ENCODE measurements at regions not wholly inside any gene's neighbourhood (a gene's known extent, or its start where the extent isn't known, plus 50 kb on each side); places are given as distances from the start of the nearest gene placed in this dataset.

- no peak overlapping the region for H3K4me3 ChIP-seq (ENCODE audit: control insufficient read depth in 2 of 3, extremely low read depth in 1 of 3, insufficient read depth in 2 of 3, low read depth in 1 of 3, low read length in 3 of 3)
- peak in 1 of 3 experiments; percentile 7 for TF ChIP-seq CTCF (optimal IDR thresholded peaks at IDR 0.05 in 1 of 3, IDR thresholded peaks at IDR 0.05 in 1 of 3, conservative IDR thresholded peaks at IDR 0.05 in 1 of 3; ENCODE audit: extremely low read depth in 1 of 3, insufficient read depth in 2 of 3, low read length in 3 of 3)
- TF ChIP-seq EZH2 (IDR thresholded peaks at IDR 0.05; ENCODE audit: low read length) = no peak
- no peaks in the 10 kb centered on the region for H4K20me1 ChIP-seq (ENCODE audit: control insufficient read depth, extremely low read depth, insufficient read depth, low read length)
- no peak overlapping the region for H3K4me2 ChIP-seq (ENCODE audit: control insufficient read depth, extremely low read depth, insufficient read depth, low read depth, low read length)
- no peak overlapping the region for H3K9ac ChIP-seq (ENCODE audit: control insufficient read depth, extremely low read depth, insufficient read depth, low read length)
- H3K27me3 ChIP-seq (ENCODE audit: control insufficient read depth, extremely low read depth, insufficient read depth, low read length) = no peaks in the 10 kb centered on the region
- DNase-seq (ENCODE audit: low read depth, low spot score) (no peak), FAIRE-seq (no peak)
- H3K27ac ChIP-seq (ENCODE audit: control insufficient read depth, insufficient read depth, low read length) = no peak overlapping the region
- H3K36me3 ChIP-seq (ENCODE audit: control insufficient read depth in 2 of 2, extremely low read depth in 1 of 2, insufficient read depth in 2 of 2, low read length in 2 of 2) = no peaks in the 10 kb centered on the region
- no peaks in the 10 kb centered on the region for H3K4me1 ChIP-seq (ENCODE audit: control insufficient read depth, extremely low read depth, insufficient read depth, low read length)
- H3K9me3 ChIP-seq (ENCODE audit: control insufficient read depth, low read depth, low read length) = no peaks in the 10 kb centered on the region
- no peaks in the 10 kb centered on the region for H3K79me2 ChIP-seq (ENCODE audit: control insufficient read depth, insufficient read depth, low read length)
- dilution Hi-C loops (cut with MboI; ENCODE audit: extremely low pct_ligation_motif_present, low sequenced_read_pairs) = no loop called here
- no peaks in the 10 kb centered on the region for H3K9me1 ChIP-seq (ENCODE audit: control insufficient read depth, extremely low read depth, insufficient read depth, low read length)
- no peak overlapping the region for H2AFZ ChIP-seq (ENCODE audit: control insufficient read depth, low read length)
Observed at GRCh38 chr3:33954956-33955355, 156.5 kb downstream of the PDCD6IP start.

GRCh38 chr3:33956206-33956605 lies 157.8 kb downstream of the PDCD6IP start:
- H3K4me2 ChIP-seq (ENCODE audit: control insufficient read depth, extremely low read depth, insufficient read depth, low read depth, low read length) = no peak overlapping the region
- FAIRE-seq (no peak), DNase-seq (ENCODE audit: low read depth, low spot score) (no peak)
- H3K4me1 ChIP-seq (ENCODE audit: control insufficient read depth, extremely low read depth, insufficient read depth, low read length) = no peaks in the 10 kb centered on the region
- no peaks in the 10 kb centered on the region for H3K9me3 ChIP-seq (ENCODE audit: control insufficient read depth, low read depth, low read length)
- no peaks in the 10 kb centered on the region for H4K20me1 ChIP-seq (ENCODE audit: control insufficient read depth, extremely low read depth, insufficient read depth, low read length)
- dilution Hi-C loops (cut with MboI; ENCODE audit: extremely low pct_ligation_motif_present, low sequenced_read_pairs) = no loop called here
- H3K9me1 ChIP-seq (ENCODE audit: control insufficient read depth, extremely low read depth, insufficient read depth, low read length) = no peaks in the 10 kb centered on the region
- H3K9ac ChIP-seq (ENCODE audit: control insufficient read depth, extremely low read depth, insufficient read depth, low read length) = no peak overlapping the region
- no peaks in the 10 kb centered on the region for H3K27me3 ChIP-seq (ENCODE audit: control insufficient read depth, extremely low read depth, insufficient read depth, low read length)
- no peak overlapping the region for H3K27ac ChIP-seq (ENCODE audit: control insufficient read depth, insufficient read depth, low read length)
- no peaks in the 10 kb centered on the region for H3K79me2 ChIP-seq (ENCODE audit: control insufficient read depth, insufficient read depth, low read length)
- TF ChIP-seq EZH2 (IDR thresholded peaks at IDR 0.05; ENCODE audit: low read length) (no peak), CTCF (optimal IDR thresholded peaks at IDR 0.05 in 1 of 3, IDR thresholded peaks at IDR 0.05 in 1 of 3, conservative IDR thresholded peaks at IDR 0.05 in 1 of 3; ENCODE audit: extremely low read depth in 1 of 3, insufficient read depth in 2 of 3, low read length in 3 of 3) (no peak)
- no peak overlapping the region for H3K4me3 ChIP-seq (ENCODE audit: control insufficient read depth in 2 of 3, extremely low read depth in 1 of 3, insufficient read depth in 2 of 3, low read depth in 1 of 3, low read length in 3 of 3)
- H3K36me3 ChIP-seq (ENCODE audit: control insufficient read depth in 2 of 2, extremely low read depth in 1 of 2, insufficient read depth in 2 of 2, low read length in 2 of 2) = no peaks in the 10 kb centered on the region
- no peak overlapping the region for H2AFZ ChIP-seq (ENCODE audit: control insufficient read depth, low read length)

All from keratinocyte (primary cell).